Keratinocyte (primary cell): ENCODE measurements at regions not wholly inside any gene's neighbourhood (a gene's known extent, or its start where the extent isn't known, plus 50 kb on each side); places are given as distances from the start of the nearest gene placed in this dataset.

Experiments used
- DNase-seq: peaks from one replicate; pipeline ENCODE4 v3.0.0-alpha.2; 2011; ENCODE audit warnings: low read depth, missing footprints, low spot score
- FAIRE-seq: peaks from 2 replicates; lab custom pipeline; 2011; peaks lifted over from hg19 to GRCh38; lab: Jason Lieb, UNC
- H2AFZ ChIP-seq: 2 replicates; pipeline ENCODE4 v1.6.0; 2012; ENCODE audit warnings: low read length, control low read depth, inconsistent platforms; ENCODE audit not compliant: control insufficient read depth
- H3K27ac ChIP-seq: 2 replicates; pipeline ENCODE4 v1.5.1; 2011; ENCODE audit warnings: low read length; ENCODE audit not compliant: control insufficient read depth, insufficient read depth
- H3K27me3 ChIP-seq: 3 replicates; pipeline ENCODE4 v1.6.0; 2011; ENCODE audit warnings: low read length; ENCODE audit not compliant: control insufficient read depth, insufficient read depth; ENCODE audit errors: extremely low read depth
- H3K36me3 ChIP-seq, 2 experiments: 2 replicates in 1 of 2; 3 replicates in 1 of 2; pipeline ENCODE4 v1.5.1; 2011; ENCODE audit warnings: low read length in 2 of 2, mild to moderate bottlenecking in 1 of 2; ENCODE audit not compliant: control insufficient read depth in 2 of 2, insufficient read depth in 2 of 2; ENCODE audit errors: extremely low read depth in 1 of 2
- H3K4me1 ChIP-seq: 3 replicates; pipeline ENCODE4 v1.5.1; 2011; ENCODE audit warnings: low read length; ENCODE audit not compliant: control insufficient read depth, insufficient read depth; ENCODE audit errors: extremely low read depth
- H3K4me2 ChIP-seq: 3 replicates; pipeline ENCODE4 v1.6.0; 2011; ENCODE audit warnings: low read depth, low read length; ENCODE audit not compliant: control insufficient read depth, insufficient read depth; ENCODE audit errors: extremely low read depth
- H3K4me3 ChIP-seq, 3 experiments: fragments of 200-600 bp in 1 of 3; sonication (generic) in 1 of 3; 2 replicates in 2 of 3; 3 replicates in 1 of 3; pipeline ENCODE4 v1.5.1; 2011 to 2016; ENCODE audit warnings: low read length in 3 of 3, mild to moderate bottlenecking in 3 of 3, control low read depth in 2 of 3, inconsistent platforms in 1 of 3, low read depth in 1 of 3, mixed read lengths in 1 of 3, mixed run types in 1 of 3, moderate library complexity in 1 of 3; ENCODE audit not compliant: control insufficient read depth in 2 of 3, insufficient read depth in 2 of 3; ENCODE audit errors: extremely low read depth in 1 of 3
- H3K79me2 ChIP-seq: 2 replicates; pipeline ENCODE4 v1.6.0; 2012; ENCODE audit warnings: low read length; ENCODE audit not compliant: control insufficient read depth, insufficient read depth
- H3K9ac ChIP-seq: 3 replicates; pipeline ENCODE4 v1.6.0; 2011; ENCODE audit warnings: low read length; ENCODE audit not compliant: control insufficient read depth, insufficient read depth; ENCODE audit errors: extremely low read depth
- H3K9me1 ChIP-seq: 3 replicates; pipeline ENCODE4 v1.6.0; 2011; ENCODE audit warnings: low read length; ENCODE audit not compliant: control insufficient read depth, insufficient read depth; ENCODE audit errors: extremely low read depth
- H3K9me3 ChIP-seq: 2 replicates; pipeline ENCODE4 v1.5.1; 2012; ENCODE audit warnings: low read depth, low read length; ENCODE audit not compliant: control insufficient read depth
- H4K20me1 ChIP-seq: 3 replicates; pipeline ENCODE4 v1.6.0; 2011; ENCODE audit warnings: low read length; ENCODE audit not compliant: control insufficient read depth, insufficient read depth; ENCODE audit errors: extremely low read depth
- EZH2 ChIP-seq: IDR thresholded peaks from one replicate; pipeline ENCODE4 v1.6.1; 2012; ENCODE audit warnings: inconsistent platforms, mild to moderate bottlenecking, low read length, moderate library complexity
- dilution Hi-C: fragments of 300-500 bp; cut with MboI; formaldehyde crosslinking; loops from one replicate; pipeline ENCODE4 v1.7.0; 2020; ENCODE audit warnings: low sequenced_read_pairs; ENCODE audit not compliant: extremely low pct_ligation_motif_present
- TF ChIP-seq, protein P1 (sequence below), 3 experiments: IDR thresholded peaks in 1 of 3; conservative IDR thresholded peaks in 1 of 3; optimal IDR thresholded peaks in 1 of 3; 2 replicates in 2 of 3; 3 replicates in 1 of 3; pipeline versions ENCODE3 to v1.5.1; 2011; ENCODE audit warnings: low read length in 3 of 3, mild to moderate bottlenecking in 3 of 3, moderate library complexity in 2 of 3, control low read depth in 1 of 3, inconsistent platforms in 1 of 3; ENCODE audit not compliant: insufficient read depth in 2 of 3; ENCODE audit errors: extremely low read depth in 1 of 3

GRCh38 chr11:11045156-11045930, 187.5 kb upstream of the ZBED5 start:
- Histone ChIP-seq H3K27me3 (no peaks in the 10 kb centered on the region), H3K4me1 (no peaks in the 10 kb centered on the region), H3K9me1 (no peaks in the 10 kb centered on the region), H2AFZ (no peak overlapping the region), H4K20me1 (no peaks in the 10 kb centered on the region), H3K4me3 (no peak overlapping the region), H3K79me2 (no peaks in the 10 kb centered on the region), H3K27ac (no peak overlapping the region), H3K9me3 (no peaks in the 10 kb centered on the region), H3K36me3 (no peaks in the 10 kb centered on the region), H3K4me2 (no peak overlapping the region), H3K9ac (no peak overlapping the region)
- FAIRE-seq (no peak), DNase-seq (no peak)
- dilution Hi-C loops, result no loop called here
- TF ChIP-seq EZH2, result no peak
- TF ChIP-seq, protein P1, sequence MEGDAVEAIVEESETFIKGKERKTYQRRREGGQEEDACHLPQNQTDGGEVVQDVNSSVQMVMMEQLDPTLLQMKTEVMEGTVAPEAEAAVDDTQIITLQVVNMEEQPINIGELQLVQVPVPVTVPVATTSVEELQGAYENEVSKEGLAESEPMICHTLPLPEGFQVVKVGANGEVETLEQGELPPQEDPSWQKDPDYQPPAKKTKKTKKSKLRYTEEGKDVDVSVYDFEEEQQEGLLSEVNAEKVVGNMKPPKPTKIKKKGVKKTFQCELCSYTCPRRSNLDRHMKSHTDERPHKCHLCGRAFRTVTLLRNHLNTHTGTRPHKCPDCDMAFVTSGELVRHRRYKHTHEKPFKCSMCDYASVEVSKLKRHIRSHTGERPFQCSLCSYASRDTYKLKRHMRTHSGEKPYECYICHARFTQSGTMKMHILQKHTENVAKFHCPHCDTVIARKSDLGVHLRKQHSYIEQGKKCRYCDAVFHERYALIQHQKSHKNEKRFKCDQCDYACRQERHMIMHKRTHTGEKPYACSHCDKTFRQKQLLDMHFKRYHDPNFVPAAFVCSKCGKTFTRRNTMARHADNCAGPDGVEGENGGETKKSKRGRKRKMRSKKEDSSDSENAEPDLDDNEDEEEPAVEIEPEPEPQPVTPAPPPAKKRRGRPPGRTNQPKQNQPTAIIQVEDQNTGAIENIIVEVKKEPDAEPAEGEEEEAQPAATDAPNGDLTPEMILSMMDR (optimal IDR thresholded peaks at IDR 0.05 in 1 of 3, IDR thresholded peaks at IDR 0.05 in 1 of 3, conservative IDR thresholded peaks at IDR 0.05 in 1 of 3; ENCODE audit: extremely low read depth in 1 of 3, insufficient read depth in 2 of 3, low read length in 3 of 3), result no peak

DNA sequence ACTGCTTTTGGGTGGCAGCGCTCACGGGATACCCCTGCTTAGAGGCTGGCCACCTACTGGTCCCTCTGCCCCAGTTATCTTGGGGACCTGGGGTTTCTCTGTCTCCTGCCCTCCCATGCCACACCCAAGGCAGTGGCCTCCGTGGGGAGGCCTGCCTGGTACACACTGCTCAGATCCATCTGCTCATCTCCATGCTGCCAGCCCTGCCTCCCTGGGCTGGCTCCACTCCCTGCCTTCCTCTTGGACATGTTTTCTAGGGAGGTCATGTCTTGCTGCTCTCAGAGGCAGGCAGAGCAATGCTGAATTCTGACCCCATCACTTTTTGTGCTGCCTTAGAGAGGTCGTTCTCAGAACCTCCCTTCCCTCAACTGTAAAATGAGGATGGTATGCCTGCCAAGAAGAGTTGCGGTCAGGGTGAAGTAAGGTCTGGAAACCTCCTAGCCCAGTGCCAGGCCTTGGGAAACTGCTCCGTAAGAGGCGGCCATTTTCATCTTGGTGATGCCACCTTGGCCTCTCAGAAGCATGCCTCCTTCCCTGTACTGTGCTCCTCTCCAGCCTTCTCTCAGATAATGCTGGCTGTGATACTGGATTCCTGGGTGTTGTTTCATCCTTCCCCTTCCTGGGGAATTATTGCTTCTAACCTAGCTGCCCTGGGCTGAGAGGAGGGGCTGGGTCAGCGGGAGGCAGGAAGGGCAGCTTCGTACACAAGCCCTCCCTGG, 186.4 kb upstream of the ZBED5 start:
- no peaks in the 10 kb centered on the region for H3K4me1 ChIP-seq
- no peak overlapping the region for H3K4me3 ChIP-seq
- no peaks in the 10 kb centered on the region for H3K27me3 ChIP-seq
- no peak overlapping the region for H2AFZ ChIP-seq
- no peaks in the 10 kb centered on the region for H3K36me3 ChIP-seq
- FAIRE-seq (no peak), DNase-seq (no peak)
- TF ChIP-seq, protein P1 (optimal IDR thresholded peaks at IDR 0.05 in 1 of 3, IDR thresholded peaks at IDR 0.05 in 1 of 3, conservative IDR thresholded peaks at IDR 0.05 in 1 of 3; ENCODE audit: extremely low read depth in 1 of 3, insufficient read depth in 2 of 3, low read length in 3 of 3), result no peak
- no peak for TF ChIP-seq EZH2
- no peaks in the 10 kb centered on the region for H4K20me1 ChIP-seq
- H3K9me1 ChIP-seq, result no peaks in the 10 kb centered on the region
- H3K79me2 ChIP-seq, result no peaks in the 10 kb centered on the region
- no peak overlapping the region for H3K4me2 ChIP-seq
- dilution Hi-C loops, result no loop called here
- no peak overlapping the region for H3K9ac ChIP-seq
- H3K9me3 ChIP-seq, result no peaks in the 10 kb centered on the region
- H3K27ac ChIP-seq, result no peak overlapping the region
